ENCODE measurements at regions not wholly inside any gene's neighbourhood (a gene's known extent, or its start where the extent isn't known, plus 50 kb on each side); places are given as distances from the start of the nearest gene placed in this dataset.
"Not testable (repeated sequence)": the region's sequence is repeated elsewhere in the genome, so short reads cannot be mapped to it uniquely, and the experiment has no call there.

DNA sequence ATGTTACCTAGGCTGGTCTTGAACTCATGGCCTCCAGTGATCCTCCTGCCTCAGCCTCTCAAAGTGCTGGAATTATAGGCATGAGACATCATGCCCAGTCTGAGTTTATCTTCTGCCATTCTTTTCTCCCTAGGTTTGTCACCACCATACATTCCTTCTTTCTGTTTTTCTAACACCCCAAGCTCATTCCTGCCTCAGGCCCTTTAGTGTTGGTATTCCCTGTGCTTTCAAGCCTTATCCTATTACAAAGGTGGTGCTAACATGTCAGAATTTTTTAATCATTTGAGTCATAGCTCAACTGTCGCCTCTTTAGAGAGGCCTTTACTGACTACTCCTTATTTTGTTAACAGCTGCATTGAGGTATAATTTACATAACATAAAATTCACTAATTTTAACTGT, 221.1 kb upstream of the PRSS16 start:
- Histone ChIP-seq H3K4me1 (ENCODE audit: insufficient read depth) (no peaks in the 10 kb centered on the region), H3K36me3 (ENCODE audit: insufficient read depth) (no peaks in the 10 kb centered on the region), H3K27ac (ENCODE audit: low read depth) (no peak overlapping the region), H3K4me3 (ENCODE audit: low read depth, low read length) (no peak overlapping the region)
- 82% methylated on average over 1 of the region's 1 CpG for WGBS
- DNase-seq (ENCODE audit: extremely low spot score) = no peak

DNA sequence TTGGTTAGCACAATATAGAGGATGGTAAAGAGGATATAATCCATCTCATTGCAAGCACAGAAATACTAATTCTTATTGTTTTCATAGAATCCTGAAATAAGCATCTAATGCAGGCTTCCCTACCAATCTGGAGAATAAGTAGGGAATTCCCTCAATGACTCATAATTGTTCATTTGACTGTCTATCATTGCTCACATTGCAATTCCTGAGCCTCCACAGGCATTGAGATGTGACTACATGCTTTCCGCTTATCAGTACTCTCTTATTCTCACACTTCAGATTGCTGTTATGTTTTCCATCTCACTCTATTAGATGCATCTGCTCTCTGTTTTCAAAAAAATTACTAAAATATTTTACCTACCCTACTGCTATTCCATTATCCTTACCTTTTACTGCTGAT, 216.2 kb upstream of the PRSS16 start:
- no peak overlapping the region for H3K27ac ChIP-seq (ENCODE audit: low read depth)
- WGBS = 92% methylated on average over 1 of the region's 1 CpG

DNA sequence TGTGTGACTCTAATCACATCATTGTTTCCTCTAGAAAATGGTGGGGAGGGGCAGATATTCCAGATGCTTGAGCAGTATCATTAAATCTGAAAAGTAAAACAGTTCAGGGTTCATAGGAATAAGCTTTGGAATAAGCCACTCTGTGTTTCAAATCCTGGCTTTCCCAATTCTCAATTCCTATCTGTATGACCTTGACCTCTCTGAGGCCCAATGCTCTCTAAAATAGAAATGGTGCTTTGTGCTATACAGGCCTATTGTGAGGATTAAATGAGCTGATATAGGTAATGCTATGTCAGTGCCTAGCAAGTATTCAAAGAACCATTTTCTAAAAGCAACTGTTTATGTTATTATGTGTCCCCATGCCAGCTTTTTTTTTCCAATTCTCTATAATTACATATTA, 209.0 kb upstream of the PRSS16 start:
- Histone ChIP-seq H3K4me3 (ENCODE audit: low read depth, low read length) (no peak overlapping the region), H3K4me1 (ENCODE audit: insufficient read depth) (no peaks in the 10 kb centered on the region), H3K36me3 (ENCODE audit: insufficient read depth) (no peaks in the 10 kb centered on the region), H3K27ac (ENCODE audit: low read depth) (no peak overlapping the region)
- DNase-seq (ENCODE audit: extremely low spot score) = no peak

More for the DNA sequence above, 216.2 kb upstream of the PRSS16 start:
- no peak overlapping the region for H3K4me3 ChIP-seq (ENCODE audit: low read depth, low read length)
- no peak for DNase-seq (ENCODE audit: extremely low spot score)
- no peaks in the 10 kb centered on the region for H3K36me3 ChIP-seq (ENCODE audit: insufficient read depth)
- H3K4me1 ChIP-seq (ENCODE audit: insufficient read depth) = no peaks in the 10 kb centered on the region

- H3K4me3 ChIP-seq (ENCODE audit: low read depth, low read length) = no peak overlapping the region
- H3K36me3 ChIP-seq (ENCODE audit: insufficient read depth) = no peaks in the 10 kb centered on the region
- no peak overlapping the region for H3K27ac ChIP-seq (ENCODE audit: low read depth)
- no peak for DNase-seq (ENCODE audit: extremely low spot score)
- WGBS = 73% methylated on average over 7 of the region's 7 CpGs
- H3K4me1 ChIP-seq (ENCODE audit: insufficient read depth) = no peaks in the 10 kb centered on the region
These were observed 207.1 kb upstream of the PRSS16 start for GRCh38 chr6:27040244-27041042.

DNA sequence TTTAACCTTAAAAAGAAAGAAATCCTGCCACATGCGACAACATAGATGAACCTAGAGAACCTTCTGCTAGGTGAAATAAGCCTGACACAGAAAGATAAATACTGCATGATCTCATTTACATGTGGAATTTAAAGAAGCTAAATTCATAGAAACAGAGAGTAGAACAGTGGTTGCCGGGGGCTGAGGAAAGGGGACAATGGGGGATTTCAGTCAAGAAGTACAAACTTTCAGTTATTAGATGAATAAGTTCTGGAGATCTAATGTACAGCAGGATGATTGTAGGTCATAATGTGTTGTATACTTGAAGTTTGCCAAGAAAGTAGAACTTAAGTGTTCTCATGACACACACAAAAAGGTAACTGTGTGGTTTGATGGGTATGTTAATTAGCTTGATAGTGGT, 204.3 kb upstream of the PRSS16 start:
- no peak for DNase-seq (ENCODE audit: extremely low spot score)
- H3K4me1 ChIP-seq (ENCODE audit: insufficient read depth) = no peaks in the 10 kb centered on the region
- WGBS = 93% methylated on average over 2 of the region's 2 CpGs

GRCh38 chr6:27045131-27045530, 202.4 kb upstream of the PRSS16 start:
- H3K4me3 ChIP-seq (ENCODE audit: low read depth, low read length); H3K4me1 ChIP-seq (ENCODE audit: insufficient read depth); DNase-seq (ENCODE audit: extremely low spot score); H3K27ac ChIP-seq (ENCODE audit: low read depth); H3K36me3 ChIP-seq (ENCODE audit: insufficient read depth): not testable (repeated sequence)
- WGBS = 94% methylated on average over 26 of the region's 26 CpGs

More for the DNA sequence above, 204.3 kb upstream of the PRSS16 start:
- H3K36me3 ChIP-seq (ENCODE audit: insufficient read depth) = no peaks in the 10 kb centered on the region
- H3K27ac ChIP-seq (ENCODE audit: low read depth) = no peak overlapping the region
- H3K4me3 ChIP-seq (ENCODE audit: low read depth, low read length) = no peak overlapping the region

DNA sequence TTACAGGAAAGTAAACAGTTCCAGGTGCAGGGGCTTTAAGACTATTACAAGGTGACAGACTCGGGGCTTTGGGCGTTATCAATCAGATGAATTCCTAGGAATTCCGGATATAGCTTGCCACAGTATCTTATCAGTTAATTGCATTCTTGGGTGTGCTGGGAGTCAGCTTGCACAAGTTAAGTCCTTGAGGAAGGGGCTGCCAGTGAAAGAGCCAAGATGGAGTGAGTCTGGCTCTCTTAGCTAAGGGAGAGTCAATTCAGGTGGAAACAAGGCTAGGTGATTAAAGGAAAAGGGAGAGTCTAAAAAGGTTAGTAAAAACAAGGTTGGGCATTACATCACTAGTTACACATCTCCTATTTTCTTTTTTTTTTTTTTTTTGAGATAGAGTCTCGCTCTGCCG, 199.8 kb upstream of the PRSS16 start:
- not testable (repeated sequence) for H3K36me3 ChIP-seq (ENCODE audit: insufficient read depth); H3K27ac ChIP-seq (ENCODE audit: low read depth); H3K4me1 ChIP-seq (ENCODE audit: insufficient read depth); DNase-seq (ENCODE audit: extremely low spot score); H3K4me3 ChIP-seq (ENCODE audit: low read depth, low read length)
- 40% methylated on average over 5 of the region's 5 CpGs for WGBS

DNA sequence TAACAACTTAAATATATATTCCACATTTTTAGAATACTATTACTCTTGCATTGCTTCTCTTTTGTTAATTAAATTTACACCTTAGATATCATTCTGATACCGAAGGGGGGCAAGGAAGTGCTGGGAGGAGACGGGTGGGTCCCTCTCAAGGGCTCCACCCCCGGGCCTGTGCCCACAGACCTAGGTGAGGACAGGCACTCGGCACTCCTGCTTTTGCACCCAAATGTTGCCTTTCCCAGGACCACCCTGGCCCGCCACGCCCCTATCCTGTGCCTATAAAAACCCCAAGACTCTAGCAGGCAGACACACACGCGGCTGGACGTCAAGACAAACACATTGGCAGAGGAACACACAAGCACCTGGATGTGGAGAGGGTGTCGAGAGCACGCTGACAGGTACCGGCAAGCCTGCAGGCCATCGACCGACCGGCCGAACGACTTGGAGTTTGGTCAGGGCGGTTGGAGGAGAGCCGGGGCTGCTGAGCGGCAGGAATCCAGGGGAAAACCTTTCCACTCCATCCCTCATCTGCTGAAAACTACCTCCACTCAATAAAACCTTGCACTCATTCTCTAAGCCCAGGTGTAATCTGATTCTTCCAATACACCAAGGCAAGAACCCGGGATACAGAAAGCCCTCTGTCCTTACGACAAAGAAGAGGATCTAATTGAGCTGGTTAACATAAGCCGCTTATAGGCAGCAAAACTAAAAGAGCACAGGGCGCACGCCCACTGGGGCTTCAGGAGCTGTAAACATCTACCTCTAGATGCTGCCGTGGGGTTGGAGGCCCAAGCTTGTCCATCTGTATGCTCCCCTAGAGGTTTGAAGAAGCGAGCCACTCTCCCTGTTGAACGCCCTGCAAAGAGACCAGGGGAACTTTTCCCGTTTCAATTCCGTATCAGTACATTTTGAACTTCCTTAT, 197.4 kb upstream of the PRSS16 start:
- Histone ChIP-seq H3K4me3 (ENCODE audit: low read depth, low read length) (no peak overlapping the region), H3K4me1 (ENCODE audit: insufficient read depth) (no peaks in the 10 kb centered on the region), H3K27ac (ENCODE audit: low read depth) (no peak overlapping the region), H3K36me3 (ENCODE audit: insufficient read depth) (no peaks in the 10 kb centered on the region)
- DNase-seq (ENCODE audit: extremely low spot score) = peak; percentile 17
- 56% methylated on average over 30 of the region's 30 CpGs for WGBS

GRCh38 chr6:27052082-27052730, 195.3 kb upstream of the PRSS16 start:
- not testable (repeated sequence) for H3K36me3 ChIP-seq (ENCODE audit: insufficient read depth); H3K4me1 ChIP-seq (ENCODE audit: insufficient read depth); H3K4me3 ChIP-seq (ENCODE audit: low read depth, low read length)
- H3K27ac ChIP-seq (ENCODE audit: low read depth) = peak overlapping the region; percentile 50
- peak; percentile 33 for DNase-seq (ENCODE audit: extremely low spot score)
- 71% methylated on average over 10 of the region's 10 CpGs for WGBS

- WGBS = 48% methylated on average over 5 of the region's 5 CpGs
- H3K4me3 ChIP-seq (ENCODE audit: low read depth, low read length) = no peak overlapping the region
- H3K4me1 ChIP-seq (ENCODE audit: insufficient read depth) = no peaks in the 10 kb centered on the region
These were observed 194.8 kb upstream of the PRSS16 start for GRCh38 chr6:27052731-27053082.

DNA sequence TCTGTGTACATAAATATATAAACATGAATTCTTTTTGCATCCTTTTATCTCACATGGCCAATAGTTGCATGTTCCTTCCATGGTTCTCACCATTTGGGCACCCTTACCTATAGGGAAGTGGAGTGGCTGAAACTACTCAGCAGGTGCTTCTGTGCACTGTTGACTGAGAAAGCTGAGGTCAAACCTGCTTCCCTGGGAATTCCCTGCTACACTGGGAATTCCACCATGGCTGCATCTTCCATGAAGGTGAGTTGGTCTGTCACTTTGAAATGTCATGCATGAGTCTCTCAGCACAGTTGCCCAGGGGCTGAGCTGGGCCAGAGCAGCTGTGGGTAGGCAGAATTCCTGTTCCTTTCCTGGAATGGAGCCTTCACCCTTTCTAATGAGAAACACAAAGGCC, 193.8 kb upstream of the PRSS16 start:
- Histone ChIP-seq H3K27ac (ENCODE audit: low read depth) (no peak overlapping the region), H3K4me3 (ENCODE audit: low read depth, low read length) (no peak overlapping the region), H3K4me1 (ENCODE audit: insufficient read depth) (no peaks in the 10 kb centered on the region), H3K36me3 (ENCODE audit: insufficient read depth) (no peaks in the 10 kb centered on the region)
- DNase-seq (ENCODE audit: extremely low spot score) = no peak

More at GRCh38 chr6:27052731-27053082, 194.8 kb upstream of the PRSS16 start:
- DNase-seq (ENCODE audit: extremely low spot score) = no peak
- Histone ChIP-seq H3K27ac (ENCODE audit: low read depth) (no peak overlapping the region), H3K36me3 (ENCODE audit: insufficient read depth) (no peaks in the 10 kb centered on the region)

GRCh38 chr6:27056615-27057014, 190.9 kb upstream of the PRSS16 start:
- H3K4me3 ChIP-seq (ENCODE audit: low read depth, low read length) = no peak overlapping the region
- 94% methylated on average over 1 of the region's 1 CpG for WGBS
- no peak for DNase-seq (ENCODE audit: extremely low spot score)

DNA sequence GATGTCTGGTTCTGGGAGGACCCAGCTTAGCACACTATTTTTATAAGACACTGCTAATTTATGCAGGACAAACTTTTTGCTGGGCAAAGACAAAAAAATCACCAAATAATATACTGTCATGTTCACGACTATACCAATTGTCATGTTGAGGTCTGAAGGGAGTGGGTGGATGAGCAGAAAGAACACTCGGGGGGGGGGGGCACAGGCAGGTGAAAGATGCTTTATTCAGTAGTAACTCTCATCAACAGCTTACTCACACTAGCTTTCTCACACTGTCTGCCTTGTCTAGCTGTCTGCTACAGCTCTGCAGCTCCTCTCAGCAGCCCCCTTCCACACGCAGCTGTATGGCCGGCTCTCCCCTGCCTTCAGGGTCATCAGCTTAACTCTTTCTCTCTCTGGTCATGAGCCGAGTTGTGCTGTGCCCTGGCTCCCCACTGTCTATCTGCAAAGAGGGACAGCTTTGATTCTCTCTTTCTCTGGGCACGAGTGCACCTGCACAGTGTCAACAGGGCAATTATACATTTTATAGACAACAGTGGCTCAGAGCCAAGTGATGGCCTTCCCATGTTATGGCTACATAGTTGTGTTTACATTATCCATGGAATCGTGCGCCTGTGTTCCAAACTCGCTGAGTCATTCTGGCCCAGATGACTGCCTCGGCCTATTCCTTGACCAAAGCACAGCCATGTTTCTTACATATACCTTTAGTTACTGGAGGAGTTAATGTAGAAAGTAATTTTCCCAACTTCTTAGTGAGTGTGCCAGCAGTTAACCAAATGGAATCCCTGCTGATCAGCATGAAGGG, 187.7 kb upstream of the PRSS16 start:
- no peaks in the 10 kb centered on the region for H3K36me3 ChIP-seq (ENCODE audit: insufficient read depth)
- WGBS = 32% methylated on average over 10 of the region's 10 CpGs
- H3K4me1 ChIP-seq (ENCODE audit: insufficient read depth) = no peaks in the 10 kb centered on the region
- no peak overlapping the region for H3K4me3 ChIP-seq (ENCODE audit: low read depth, low read length)
- H3K27ac ChIP-seq (ENCODE audit: low read depth) = no peak overlapping the region
- DNase-seq (ENCODE audit: extremely low spot score) = no peak

More at GRCh38 chr6:27056615-27057014, 190.9 kb upstream of the PRSS16 start:
- H3K27ac ChIP-seq (ENCODE audit: low read depth) = no peak overlapping the region
- H3K4me1 ChIP-seq (ENCODE audit: insufficient read depth) = no peaks in the 10 kb centered on the region
- H3K36me3 ChIP-seq (ENCODE audit: insufficient read depth) = no peaks in the 10 kb centered on the region
